ENCODE measurements at regions not wholly inside any gene's neighbourhood (a gene's known extent, or its start where the extent isn't known, plus 50 kb on each side); places are given as distances from the start of the nearest gene placed in this dataset.

- no peak overlapping the region for H3K4me3 ChIP-seq (ENCODE audit: low read depth in 1 of 3, low read length in 3 of 3)
- no peaks in the 10 kb centered on the region for H3K9me3 ChIP-seq (ENCODE audit: control insufficient read depth in 4 of 4, low read length in 3 of 4)
- WGBS = 50% methylated on average over 5 of the region's 5 CpGs
- H3K27me3 ChIP-seq (ENCODE audit: control insufficient read depth in 4 of 4, insufficient read depth in 4 of 4, low read length in 3 of 4) = peaks cover 0 to 3% (median 0%) of the 10 kb centered on the region in 4 donors
- H3K27ac ChIP-seq (ENCODE audit: low read depth in 1 of 2, low read length in 2 of 2) = no peak overlapping the region
- no peaks in the 10 kb centered on the region for H3K4me1 ChIP-seq (ENCODE audit: control insufficient read depth in 4 of 4, insufficient read depth in 4 of 4, low read length in 3 of 4)
- no peaks in the 10 kb centered on the region for H3K36me3 ChIP-seq (ENCODE audit: control insufficient read depth in 4 of 4, insufficient read depth in 3 of 4, low read depth in 1 of 4, low read length in 3 of 4)
- no peak overlapping the region for H3K9ac ChIP-seq (ENCODE audit: low read depth in 1 of 2, low read length in 2 of 2)
- TF ChIP-seq TAF1 (conservative IDR thresholded peaks at IDR 0.05) (no peak), MAX (IDR thresholded peaks at IDR 0.05) (no peak), RAD21 (IDR thresholded peaks at IDR 0.05) (no peak), ZBTB33 (IDR thresholded peaks at IDR 0.05) (no peak), JUND (IDR thresholded peaks at IDR 0.05) (no peak), FOXA2 (IDR thresholded peaks at IDR 0.05) (no peak), HNF4G (IDR thresholded peaks at IDR 0.05) (no peak), NR2F2 (IDR thresholded peaks at IDR 0.05) (no peak)
- DNase-seq (ENCODE audit: low spot score) = no peak
Observed at GRCh38 chr2:175834477-175834876, 167.6 kb downstream of the LNPK start.

- H3K9ac ChIP-seq (ENCODE audit: low read depth in 1 of 2, low read length in 2 of 2) = no peak overlapping the region
- H3K4me3 ChIP-seq (ENCODE audit: low read depth in 1 of 3, low read length in 3 of 3) = no peak overlapping the region
- TF ChIP-seq GABPA (IDR thresholded peaks at IDR 0.05 in 1 of 2, conservative IDR thresholded peaks at IDR 0.05 in 1 of 2) = no peak
- TF ChIP-seq JUND (IDR thresholded peaks at IDR 0.05) = no peak
- TF ChIP-seq EGR1 (IDR thresholded peaks at IDR 0.05; ENCODE audit: low read depth in 2 of 2) = no peak
- no peaks in the 10 kb centered on the region for H3K9me3 ChIP-seq (ENCODE audit: control insufficient read depth in 4 of 4, low read length in 3 of 4)
- H3K27me3 ChIP-seq (ENCODE audit: control insufficient read depth in 4 of 4, insufficient read depth in 4 of 4, low read length in 3 of 4) = peaks cover 0 to 3% (median 0%) of the 10 kb centered on the region in 4 donors
- H3K36me3 ChIP-seq (ENCODE audit: control insufficient read depth in 4 of 4, insufficient read depth in 3 of 4, low read depth in 1 of 4, low read length in 3 of 4) = no peaks in the 10 kb centered on the region
- H3K27ac ChIP-seq (ENCODE audit: low read depth in 1 of 2, low read length in 2 of 2) = no peak overlapping the region
- no peaks in the 10 kb centered on the region for H3K4me1 ChIP-seq (ENCODE audit: control insufficient read depth in 4 of 4, insufficient read depth in 4 of 4, low read length in 3 of 4)
- no peak for DNase-seq (ENCODE audit: low spot score)
Observed at GRCh38 chr2:175832866-175833265, 169.2 kb downstream of the LNPK start.

- no peak overlapping the region for H3K9ac ChIP-seq (ENCODE audit: low read depth in 1 of 2, low read length in 2 of 2)
- peaks cover 0 to 3% (median 0%) of the 10 kb centered on the region in 4 donors for H3K27me3 ChIP-seq (ENCODE audit: control insufficient read depth in 4 of 4, insufficient read depth in 4 of 4, low read length in 3 of 4)
- no peak for DNase-seq (ENCODE audit: low spot score)
- H3K4me1 ChIP-seq (ENCODE audit: control insufficient read depth in 4 of 4, insufficient read depth in 4 of 4, low read length in 3 of 4) = no peaks in the 10 kb centered on the region
- TF ChIP-seq SP1 (IDR thresholded peaks at IDR 0.05) = no peak
- no peak for TF ChIP-seq EGR1 (IDR thresholded peaks at IDR 0.05; ENCODE audit: low read depth in 2 of 2)
- no peak for TF ChIP-seq NR2F2 (IDR thresholded peaks at IDR 0.05)
- TF ChIP-seq CTCF (IDR thresholded peaks at IDR 0.05; ENCODE audit: low read depth, low read length, missing input control) = no peak
- TF ChIP-seq GABPA (IDR thresholded peaks at IDR 0.05 in 1 of 2, conservative IDR thresholded peaks at IDR 0.05 in 1 of 2) = no peak
- TF ChIP-seq MAX (IDR thresholded peaks at IDR 0.05) = no peak
- TF ChIP-seq TAF1 (conservative IDR thresholded peaks at IDR 0.05) = no peak
- no peak for TF ChIP-seq RXRA (IDR thresholded peaks at IDR 0.05)
- TF ChIP-seq YY1 (IDR thresholded peaks at IDR 0.05) = no peak
- TF ChIP-seq ZBTB33 (IDR thresholded peaks at IDR 0.05) = no peak
- H3K9me3 ChIP-seq (ENCODE audit: control insufficient read depth in 4 of 4, low read length in 3 of 4) = no peaks in the 10 kb centered on the region
- no peak overlapping the region for H3K27ac ChIP-seq (ENCODE audit: low read depth in 1 of 2, low read length in 2 of 2)
- 73% methylated on average over 4 of the region's 4 CpGs for WGBS
- H3K36me3 ChIP-seq (ENCODE audit: control insufficient read depth in 4 of 4, insufficient read depth in 3 of 4, low read depth in 1 of 4, low read length in 3 of 4) = no peaks in the 10 kb centered on the region
- no peak overlapping the region for H3K4me3 ChIP-seq (ENCODE audit: low read depth in 1 of 3, low read length in 3 of 3)
Observed at GRCh38 chr2:175829741-175830140, 172.3 kb downstream of the LNPK start.
